ENCODE measurements at regions not wholly inside any gene's neighbourhood (a gene's known extent, or its start where the extent isn't known, plus 50 kb on each side); places are given as distances from the start of the nearest gene placed in this dataset.

DNA sequence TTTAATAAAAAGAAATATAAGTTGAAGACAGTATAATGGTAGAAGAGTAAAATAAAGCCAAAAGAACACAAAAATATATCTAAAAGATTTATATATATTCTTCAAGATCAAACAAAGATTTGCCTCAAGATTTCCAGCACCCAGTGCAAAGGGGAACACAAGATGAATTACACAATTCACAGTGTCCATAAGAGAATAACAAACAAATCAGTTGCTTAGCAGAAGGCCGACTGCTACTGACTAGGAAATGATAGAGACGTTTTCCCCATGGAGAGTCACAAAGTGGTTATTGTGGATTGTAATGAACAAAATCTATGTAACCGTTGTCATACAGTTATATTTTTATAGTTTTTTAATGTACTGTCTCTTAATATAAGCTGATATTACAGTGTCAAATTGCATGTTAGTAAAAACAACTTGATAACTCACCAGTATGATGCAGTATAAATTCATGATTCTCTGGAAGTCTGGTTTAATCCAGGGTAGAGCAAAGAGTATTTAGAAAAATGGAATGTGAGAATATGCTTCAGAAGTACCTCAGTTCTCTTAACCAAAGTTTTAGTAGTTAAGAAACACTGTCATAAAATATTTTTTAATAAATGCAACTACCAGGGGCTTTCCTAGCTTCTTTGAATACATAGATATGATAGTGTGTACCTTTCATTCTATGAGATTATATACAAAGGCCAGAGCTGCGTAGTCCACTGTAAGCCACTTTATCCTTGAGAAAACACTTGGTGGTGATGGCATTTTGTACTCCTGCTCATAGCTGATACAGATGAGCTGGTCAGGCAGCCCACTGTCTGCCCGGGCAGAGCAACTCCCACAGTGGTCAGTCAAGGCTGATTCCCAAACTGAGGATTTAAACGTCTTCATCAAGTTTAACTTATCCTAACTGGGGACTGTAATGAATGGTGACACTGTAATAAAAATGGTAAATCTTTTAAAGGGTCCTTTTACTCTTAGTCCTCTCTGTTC lies 180.5 kb upstream of the DTNA start:
- TF ChIP-seq, protein P1, sequence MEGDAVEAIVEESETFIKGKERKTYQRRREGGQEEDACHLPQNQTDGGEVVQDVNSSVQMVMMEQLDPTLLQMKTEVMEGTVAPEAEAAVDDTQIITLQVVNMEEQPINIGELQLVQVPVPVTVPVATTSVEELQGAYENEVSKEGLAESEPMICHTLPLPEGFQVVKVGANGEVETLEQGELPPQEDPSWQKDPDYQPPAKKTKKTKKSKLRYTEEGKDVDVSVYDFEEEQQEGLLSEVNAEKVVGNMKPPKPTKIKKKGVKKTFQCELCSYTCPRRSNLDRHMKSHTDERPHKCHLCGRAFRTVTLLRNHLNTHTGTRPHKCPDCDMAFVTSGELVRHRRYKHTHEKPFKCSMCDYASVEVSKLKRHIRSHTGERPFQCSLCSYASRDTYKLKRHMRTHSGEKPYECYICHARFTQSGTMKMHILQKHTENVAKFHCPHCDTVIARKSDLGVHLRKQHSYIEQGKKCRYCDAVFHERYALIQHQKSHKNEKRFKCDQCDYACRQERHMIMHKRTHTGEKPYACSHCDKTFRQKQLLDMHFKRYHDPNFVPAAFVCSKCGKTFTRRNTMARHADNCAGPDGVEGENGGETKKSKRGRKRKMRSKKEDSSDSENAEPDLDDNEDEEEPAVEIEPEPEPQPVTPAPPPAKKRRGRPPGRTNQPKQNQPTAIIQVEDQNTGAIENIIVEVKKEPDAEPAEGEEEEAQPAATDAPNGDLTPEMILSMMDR (IDR thresholded peaks at IDR 0.05), result no peak
- TF ChIP-seq POLR2A (IDR thresholded peaks at IDR 0.05), result no peak

Data from uterus (tissue), 2 donors.